ENCODE measurements at regions not wholly inside any gene's neighbourhood (a gene's known extent, or its start where the extent isn't known, plus 50 kb on each side); places are given as distances from the start of the nearest gene placed in this dataset.

DNA sequence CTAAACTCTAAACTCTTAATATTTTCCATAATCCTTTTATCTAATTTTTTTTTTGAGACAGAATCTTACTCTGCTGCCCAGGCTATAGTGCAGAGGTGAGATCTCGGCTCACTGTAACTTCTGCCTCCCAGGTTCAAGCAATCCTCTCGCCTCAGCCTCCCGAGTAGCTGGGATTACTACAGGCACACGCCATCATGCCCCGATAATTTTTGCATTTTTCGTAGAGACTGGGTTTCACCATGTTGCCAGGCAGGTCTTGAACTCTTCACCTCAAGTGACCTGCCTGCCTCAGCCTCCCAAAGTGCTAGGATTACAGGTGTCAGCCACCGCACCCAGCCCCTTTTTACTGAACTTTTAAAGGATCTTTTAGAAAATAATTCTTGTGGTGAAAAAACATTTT, 110.2 kb upstream of the PHF14 start:
- Histone ChIP-seq H3F3A (ENCODE audit: insufficient read depth, low read depth) (no peaks in the 10 kb centered on the region), H3K27ac (no peak overlapping the region), H3K4me3 (no peak overlapping the region), H3K4me1 (replicated peaks; ENCODE audit: insufficient read depth) (no peaks in the 10 kb centered on the region), H3K9me3 (ENCODE audit: insufficient read depth, low read depth) (no peaks in the 10 kb centered on the region), H4K20me1 (ENCODE audit: insufficient read depth) (no peaks in the 10 kb centered on the region), H3K27me3 (ENCODE audit: insufficient read depth, low read depth) (no peaks in the 10 kb centered on the region), H3K4me2 (no peak overlapping the region), H3K9me2 (ENCODE audit: insufficient read depth) (peaks cover 8% of the 10 kb centered on the region; the same call in 1 of the 2 replicates), H2AFZ (no peak overlapping the region), H3K36me3 (ENCODE audit: low read depth) (no peaks in the 10 kb centered on the region), H3K79me2 (ENCODE audit: low read depth) (no peaks in the 10 kb centered on the region)
- TF ChIP-seq EZH2 (IDR thresholded peaks at IDR 0.05; ENCODE audit: low read depth) (no peak), CTCF (conservative IDR thresholded peaks at IDR 0.05) (no peak)
- no TSS peak for BruUV-seq (replicated peaks)
- POLR2A ChIA-PET (ENCODE audit: unreplicated experiment) = no interaction called here
- CTCF ChIA-PET = no interaction called here
- intact Hi-C loops (cut with micrococcal nuclease; ENCODE audit: unreplicated experiment) = loop anchor here (10.0 kb wide), 1 partner anchor 149 kb away; no protein-coding TSS in a partner anchor
- no peak for DNase-seq

GRCh38 chr7:10874666-10875065, 99.0 kb upstream of the PHF14 start:
- Histone ChIP-seq H3K9me3 (ENCODE audit: insufficient read depth, low read depth) (no peaks in the 10 kb centered on the region), H3K4me1 (replicated peaks; ENCODE audit: insufficient read depth) (0 out of 2 replicates have a peak, but pooled peaks cover 4% of the 10 kb centered on the region), H4K20me1 (ENCODE audit: insufficient read depth) (no peaks in the 10 kb centered on the region), H3F3A (ENCODE audit: insufficient read depth, low read depth) (no peaks in the 10 kb centered on the region), H3K4me3 (no peak overlapping the region), H3K4me2 (no peak overlapping the region), H2AFZ (no peak overlapping the region), H3K79me2 (ENCODE audit: low read depth) (no peaks in the 10 kb centered on the region), H3K36me3 (ENCODE audit: low read depth) (no peaks in the 10 kb centered on the region), H3K27ac (no peak overlapping the region), H3K27me3 (ENCODE audit: insufficient read depth, low read depth) (no peaks in the 10 kb centered on the region), H3K9me2 (ENCODE audit: insufficient read depth) (no peaks in the 10 kb centered on the region)
- no peak for DNase-seq
- intact Hi-C loops (cut with micrococcal nuclease; ENCODE audit: unreplicated experiment) = no loop called here
- POLR2A ChIA-PET (ENCODE audit: unreplicated experiment) = no interaction called here
- TF ChIP-seq EZH2 (IDR thresholded peaks at IDR 0.05; ENCODE audit: low read depth) (no peak), CTCF (conservative IDR thresholded peaks at IDR 0.05) (no peak)
- no TSS peak for BruUV-seq (replicated peaks)
- CTCF ChIA-PET = no interaction called here

GRCh38 chr7:10875080-10875479, 98.6 kb upstream of the PHF14 start:
- DNase-seq = no peak
- Histone ChIP-seq H3K4me3 (no peak overlapping the region), H3K4me2 (no peak overlapping the region), H3K79me2 (ENCODE audit: low read depth) (no peaks in the 10 kb centered on the region), H3K4me1 (replicated peaks; ENCODE audit: insufficient read depth) (0 out of 2 replicates have a peak, but pooled peaks cover 4% of the 10 kb centered on the region), H2AFZ (no peak overlapping the region), H3K27me3 (ENCODE audit: insufficient read depth, low read depth) (no peaks in the 10 kb centered on the region), H3K9me2 (ENCODE audit: insufficient read depth) (no peaks in the 10 kb centered on the region), H3K9me3 (ENCODE audit: insufficient read depth, low read depth) (no peaks in the 10 kb centered on the region), H3K36me3 (ENCODE audit: low read depth) (no peaks in the 10 kb centered on the region), H3F3A (ENCODE audit: insufficient read depth, low read depth) (no peaks in the 10 kb centered on the region), H4K20me1 (ENCODE audit: insufficient read depth) (no peaks in the 10 kb centered on the region), H3K27ac (no peak overlapping the region)
- no peak for TF ChIP-seq CTCF (conservative IDR thresholded peaks at IDR 0.05)
- no peak for TF ChIP-seq EZH2 (IDR thresholded peaks at IDR 0.05; ENCODE audit: low read depth)
- BruUV-seq (replicated peaks) = no TSS peak
- POLR2A ChIA-PET (ENCODE audit: unreplicated experiment) = no interaction called here
- CTCF ChIA-PET = no interaction called here
- intact Hi-C loops (cut with micrococcal nuclease; ENCODE audit: unreplicated experiment) = no loop called here
